ENCODE measurements at regions not wholly inside any gene's neighbourhood (a gene's known extent, or its start where the extent isn't known, plus 50 kb on each side); places are given as distances from the start of the nearest gene placed in this dataset.

DNA sequence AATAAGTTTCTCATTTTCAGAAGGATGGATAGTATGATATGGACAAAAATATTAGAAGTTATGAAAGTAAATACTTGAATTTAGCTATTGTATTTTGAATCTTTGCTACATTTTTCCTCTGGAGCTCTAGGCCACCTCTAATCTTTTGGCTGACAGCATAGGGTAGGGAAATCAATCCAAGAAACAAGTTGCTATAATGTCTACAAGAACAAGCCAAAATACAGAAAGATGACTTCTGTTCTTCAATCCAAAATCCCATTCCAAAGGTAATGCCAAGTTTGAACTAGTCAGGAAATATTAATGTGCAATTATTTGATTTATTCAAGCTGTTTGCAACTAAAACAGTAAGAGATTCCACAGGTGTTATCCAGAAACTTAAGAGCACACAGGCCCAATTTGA is 1323.1 kb downstream of the ADGRL3 start:
- TF ChIP-seq, protein P1, sequence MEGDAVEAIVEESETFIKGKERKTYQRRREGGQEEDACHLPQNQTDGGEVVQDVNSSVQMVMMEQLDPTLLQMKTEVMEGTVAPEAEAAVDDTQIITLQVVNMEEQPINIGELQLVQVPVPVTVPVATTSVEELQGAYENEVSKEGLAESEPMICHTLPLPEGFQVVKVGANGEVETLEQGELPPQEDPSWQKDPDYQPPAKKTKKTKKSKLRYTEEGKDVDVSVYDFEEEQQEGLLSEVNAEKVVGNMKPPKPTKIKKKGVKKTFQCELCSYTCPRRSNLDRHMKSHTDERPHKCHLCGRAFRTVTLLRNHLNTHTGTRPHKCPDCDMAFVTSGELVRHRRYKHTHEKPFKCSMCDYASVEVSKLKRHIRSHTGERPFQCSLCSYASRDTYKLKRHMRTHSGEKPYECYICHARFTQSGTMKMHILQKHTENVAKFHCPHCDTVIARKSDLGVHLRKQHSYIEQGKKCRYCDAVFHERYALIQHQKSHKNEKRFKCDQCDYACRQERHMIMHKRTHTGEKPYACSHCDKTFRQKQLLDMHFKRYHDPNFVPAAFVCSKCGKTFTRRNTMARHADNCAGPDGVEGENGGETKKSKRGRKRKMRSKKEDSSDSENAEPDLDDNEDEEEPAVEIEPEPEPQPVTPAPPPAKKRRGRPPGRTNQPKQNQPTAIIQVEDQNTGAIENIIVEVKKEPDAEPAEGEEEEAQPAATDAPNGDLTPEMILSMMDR (IDR thresholded peaks at IDR 0.05), result no peak
- TF ChIP-seq POLR2A (IDR thresholded peaks at IDR 0.05), result no peak

Measured in esophagus squamous epithelium (tissue), 4 donors.